ENCODE measurements at regions not wholly inside any gene's neighbourhood (a gene's known extent, or its start where the extent isn't known, plus 50 kb on each side); places are given as distances from the start of the nearest gene placed in this dataset.

GRCh38 chr1:219826290-219826689 is 102.1 kb downstream of the SLC30A10 start:
- TF ChIP-seq OSR1 (CRISPR knock-in tag; IDR thresholded peaks at IDR 0.05) (no peak), ZNF565 (CRISPR knock-in tag; conservative IDR thresholded peaks at IDR 0.05; ENCODE audit: low read depth) (no peak), ZC3H10 (CRISPR knock-in tag; IDR thresholded peaks at IDR 0.05) (no peak), TSHZ2 (CRISPR knock-in tag; IDR thresholded peaks at IDR 0.05) (no peak), TCF4 (CRISPR knock-in tag; IDR thresholded peaks at IDR 0.05; ENCODE audit: borderline replicate concordance) (no peak), ESRRG (CRISPR knock-in tag; IDR thresholded peaks at IDR 0.05) (no peak), CSDC2 (CRISPR knock-in tag; IDR thresholded peaks at IDR 0.05) (no peak), ARNTL (CRISPR knock-in tag; IDR thresholded peaks at IDR 0.05; ENCODE audit: borderline replicate concordance, low read depth) (no peak), CSRNP3 (CRISPR knock-in tag; IDR thresholded peaks at IDR 0.05) (no peak), ZFP3 (CRISPR knock-in tag; IDR thresholded peaks at IDR 0.05) (no peak), GLIS3 (CRISPR knock-in tag; IDR thresholded peaks at IDR 0.05) (no peak)
- TF ChIP-seq, protein P1, sequence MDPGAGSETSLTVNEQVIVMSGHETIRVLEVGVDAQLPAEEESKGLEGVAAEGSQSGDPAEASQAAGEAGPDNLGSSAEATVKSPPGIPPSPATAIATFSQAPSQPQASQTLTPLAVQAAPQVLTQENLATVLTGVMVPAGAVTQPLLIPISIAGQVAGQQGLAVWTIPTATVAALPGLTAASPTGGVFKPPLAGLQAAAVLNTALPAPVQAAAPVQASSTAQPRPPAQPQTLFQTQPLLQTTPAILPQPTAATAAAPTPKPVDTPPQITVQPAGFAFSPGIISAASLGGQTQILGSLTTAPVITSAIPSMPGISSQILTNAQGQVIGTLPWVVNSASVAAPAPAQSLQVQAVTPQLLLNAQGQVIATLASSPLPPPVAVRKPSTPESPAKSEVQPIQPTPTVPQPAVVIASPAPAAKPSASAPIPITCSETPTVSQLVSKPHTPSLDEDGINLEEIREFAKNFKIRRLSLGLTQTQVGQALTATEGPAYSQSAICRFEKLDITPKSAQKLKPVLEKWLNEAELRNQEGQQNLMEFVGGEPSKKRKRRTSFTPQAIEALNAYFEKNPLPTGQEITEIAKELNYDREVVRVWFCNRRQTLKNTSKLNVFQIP (CRISPR knock-in tag; IDR thresholded peaks at IDR 0.05; ENCODE audit: borderline replicate concordance, low read depth), result no peak
- TF ChIP-seq, protein P2, sequence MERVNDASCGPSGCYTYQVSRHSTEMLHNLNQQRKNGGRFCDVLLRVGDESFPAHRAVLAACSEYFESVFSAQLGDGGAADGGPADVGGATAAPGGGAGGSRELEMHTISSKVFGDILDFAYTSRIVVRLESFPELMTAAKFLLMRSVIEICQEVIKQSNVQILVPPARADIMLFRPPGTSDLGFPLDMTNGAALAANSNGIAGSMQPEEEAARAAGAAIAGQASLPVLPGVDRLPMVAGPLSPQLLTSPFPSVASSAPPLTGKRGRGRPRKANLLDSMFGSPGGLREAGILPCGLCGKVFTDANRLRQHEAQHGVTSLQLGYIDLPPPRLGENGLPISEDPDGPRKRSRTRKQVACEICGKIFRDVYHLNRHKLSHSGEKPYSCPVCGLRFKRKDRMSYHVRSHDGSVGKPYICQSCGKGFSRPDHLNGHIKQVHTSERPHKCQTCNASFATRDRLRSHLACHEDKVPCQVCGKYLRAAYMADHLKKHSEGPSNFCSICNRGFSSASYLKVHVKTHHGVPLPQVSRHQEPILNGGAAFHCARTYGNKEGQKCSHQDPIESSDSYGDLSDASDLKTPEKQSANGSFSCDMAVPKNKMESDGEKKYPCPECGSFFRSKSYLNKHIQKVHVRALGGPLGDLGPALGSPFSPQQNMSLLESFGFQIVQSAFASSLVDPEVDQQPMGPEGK (CRISPR knock-in tag; IDR thresholded peaks at IDR 0.05; ENCODE audit: borderline replicate concordance), result no peak
- no peak for ATAC-seq

GRCh38 chr1:219825355-219825754 is 103.0 kb downstream of the SLC30A10 start:
- ATAC-seq, result no peak

More at GRCh38 chr1:219825355-219825754, 103.0 kb downstream of the SLC30A10 start:
- TF ChIP-seq RARB (CRISPR knock-in tag; IDR thresholded peaks at IDR 0.05), result no peak
- TF ChIP-seq TOX (CRISPR knock-in tag; IDR thresholded peaks at IDR 0.05; ENCODE audit: borderline replicate concordance), result no peak
- TF ChIP-seq ARNTL (CRISPR knock-in tag; IDR thresholded peaks at IDR 0.05; ENCODE audit: borderline replicate concordance, low read depth), result no peak
- no peak for TF ChIP-seq ZFP30 (CRISPR knock-in tag; IDR thresholded peaks at IDR 0.05)
- TF ChIP-seq, protein P1 (CRISPR knock-in tag; IDR thresholded peaks at IDR 0.05; ENCODE audit: borderline replicate concordance, low read depth), result no peak
- TF ChIP-seq ZNF8 (CRISPR knock-in tag; IDR thresholded peaks at IDR 0.05), result no peak
- no peak for TF ChIP-seq CSDC2 (CRISPR knock-in tag; IDR thresholded peaks at IDR 0.05)
- TF ChIP-seq, protein P3, sequence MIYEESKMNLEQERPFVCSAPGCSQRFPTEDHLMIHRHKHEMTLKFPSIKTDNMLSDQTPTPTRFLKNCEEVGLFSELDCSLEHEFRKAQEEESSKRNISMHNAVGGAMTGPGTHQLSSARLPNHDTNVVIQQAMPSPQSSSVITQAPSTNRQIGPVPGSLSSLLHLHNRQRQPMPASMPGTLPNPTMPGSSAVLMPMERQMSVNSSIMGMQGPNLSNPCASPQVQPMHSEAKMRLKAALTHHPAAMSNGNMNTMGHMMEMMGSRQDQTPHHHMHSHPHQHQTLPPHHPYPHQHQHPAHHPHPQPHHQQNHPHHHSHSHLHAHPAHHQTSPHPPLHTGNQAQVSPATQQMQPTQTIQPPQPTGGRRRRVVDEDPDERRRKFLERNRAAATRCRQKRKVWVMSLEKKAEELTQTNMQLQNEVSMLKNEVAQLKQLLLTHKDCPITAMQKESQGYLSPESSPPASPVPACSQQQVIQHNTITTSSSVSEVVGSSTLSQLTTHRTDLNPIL (CRISPR knock-in tag; IDR thresholded peaks at IDR 0.05; ENCODE audit: low read depth), result no peak
- no peak for TF ChIP-seq ISL1 (CRISPR knock-in tag; IDR thresholded peaks at IDR 0.05)
- no peak for TF ChIP-seq ZNF70 (CRISPR knock-in tag; IDR thresholded peaks at IDR 0.05)
- no peak for TF ChIP-seq TSHZ2 (CRISPR knock-in tag; IDR thresholded peaks at IDR 0.05)
- TF ChIP-seq SNAI2 (CRISPR knock-in tag; IDR thresholded peaks at IDR 0.05), result no peak
- TF ChIP-seq OSR1 (CRISPR knock-in tag; IDR thresholded peaks at IDR 0.05), result no peak
- no peak for TF ChIP-seq ZNF565 (CRISPR knock-in tag; conservative IDR thresholded peaks at IDR 0.05; ENCODE audit: low read depth)
- no peak for TF ChIP-seq GLIS3 (CRISPR knock-in tag; IDR thresholded peaks at IDR 0.05)
- no peak for TF ChIP-seq ZFP3 (CRISPR knock-in tag; IDR thresholded peaks at IDR 0.05)
- no peak for TF ChIP-seq PPARA (CRISPR knock-in tag; IDR thresholded peaks at IDR 0.05; ENCODE audit: borderline replicate concordance)

Data from SK-N-SH treated with all-trans-retinoic acid at 6 μM for 48 hours (cell line).